ENCODE measurements at regions not wholly inside any gene's neighbourhood (a gene's known extent, or its start where the extent isn't known, plus 50 kb on each side); places are given as distances from the start of the nearest gene placed in this dataset.

GRCh38 chr2:65896446-65896845 lies 464.0 kb upstream of the SPRED2 start:
- TF ChIP-seq CTCF (IDR thresholded peaks at IDR 0.05) (no peak), POLR2A (IDR thresholded peaks at IDR 0.05) (no peak)
